HG03520 (cell line): ENCODE measurements at regions not wholly inside any gene's neighbourhood (a gene's known extent, or its start where the extent isn't known, plus 50 kb on each side); places are given as distances from the start of the nearest gene placed in this dataset.
"Not testable (repeated sequence)": the region's sequence is repeated elsewhere in the genome, so short reads cannot be mapped to it uniquely, and the experiment has no call there.

ENCODE experiments used
- ATAC-seq: cut with Tn5 transposase; IDR thresholded peaks from one replicate; pipeline ENCODE4 v1.9.1; 2021; ENCODE audit warnings: mild to moderate bottlenecking, moderate library complexity; ENCODE audit not compliant: unreplicated experiment

DNA sequence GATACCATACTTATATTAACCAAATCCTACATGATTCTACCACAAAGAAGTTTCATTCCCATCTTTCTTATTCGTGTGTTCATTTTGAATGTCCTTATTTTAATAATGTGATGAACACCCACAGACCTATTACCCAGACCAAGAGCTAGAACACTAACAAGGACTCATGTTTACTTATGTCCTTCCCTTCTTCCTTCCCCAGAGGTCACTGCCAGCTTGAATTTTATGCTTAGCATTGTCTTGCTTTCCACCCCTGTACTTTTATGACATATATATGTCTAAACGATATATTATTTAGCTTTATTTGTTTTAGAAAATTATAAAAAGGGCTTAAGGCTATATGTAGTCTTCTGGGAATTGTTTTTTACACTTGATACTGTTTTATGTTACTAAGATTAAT, 238.6 kb downstream of the LRIG3 start:
- no peak for ATAC-seq

GRCh38 chr12:58695263-58695662, 225.0 kb downstream of the LRIG3 start:
- no peak for ATAC-seq

- no peak for ATAC-seq
These were observed 218.8 kb downstream of the LRIG3 start for GRCh38 chr12:58701536-58701935.

- no peak for ATAC-seq
These were observed 216.4 kb downstream of the LRIG3 start for GRCh38 chr12:58703866-58704265.

GRCh38 chr12:58704770-58705169, 215.5 kb downstream of the LRIG3 start:
- ATAC-seq, result not testable (repeated sequence)

GRCh38 chr12:58710901-58711300, 209.4 kb downstream of the LRIG3 start:
- no peak for ATAC-seq

DNA sequence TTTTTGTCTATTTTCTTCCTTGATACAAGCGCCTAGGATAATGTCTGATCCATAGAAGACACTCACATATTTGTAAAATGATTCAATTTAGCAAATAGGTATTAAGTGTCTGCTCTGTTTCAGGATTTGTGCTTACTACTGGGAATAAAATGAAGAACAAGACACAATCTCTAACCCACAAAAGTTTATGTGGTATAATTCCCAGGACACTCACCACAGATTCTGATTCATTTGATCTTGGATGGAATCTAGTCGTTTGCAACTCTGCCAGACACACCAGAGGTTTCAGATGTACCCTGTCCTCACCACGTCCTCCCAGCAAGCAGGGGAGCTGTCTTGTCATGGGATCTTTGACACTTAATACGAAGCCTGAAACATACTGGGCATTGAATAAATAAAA, 208.3 kb downstream of the LRIG3 start:
- ATAC-seq, result no peak

DNA sequence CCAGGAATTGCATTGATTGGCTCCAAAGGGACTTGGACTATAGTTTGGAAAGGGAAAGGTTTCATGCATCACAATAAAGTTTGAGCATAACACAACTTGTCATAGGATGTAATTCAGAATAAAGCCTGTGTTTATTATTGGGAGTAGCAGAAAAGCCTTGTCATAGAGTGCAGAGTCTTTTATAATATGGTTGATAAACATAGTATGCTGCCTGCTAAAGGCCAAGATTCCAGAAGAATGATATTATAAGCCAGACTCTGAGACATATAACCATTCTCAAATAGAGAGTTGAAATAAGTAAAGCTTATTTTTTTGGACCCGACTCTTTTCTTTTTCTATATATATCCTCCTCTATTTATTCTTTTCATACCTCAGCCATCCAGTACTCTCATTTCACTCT, 207.3 kb downstream of the LRIG3 start:
- ATAC-seq, result no peak

GRCh38 chr12:58719161-58719560, 201.1 kb downstream of the LRIG3 start:
- ATAC-seq, result no peak

DNA sequence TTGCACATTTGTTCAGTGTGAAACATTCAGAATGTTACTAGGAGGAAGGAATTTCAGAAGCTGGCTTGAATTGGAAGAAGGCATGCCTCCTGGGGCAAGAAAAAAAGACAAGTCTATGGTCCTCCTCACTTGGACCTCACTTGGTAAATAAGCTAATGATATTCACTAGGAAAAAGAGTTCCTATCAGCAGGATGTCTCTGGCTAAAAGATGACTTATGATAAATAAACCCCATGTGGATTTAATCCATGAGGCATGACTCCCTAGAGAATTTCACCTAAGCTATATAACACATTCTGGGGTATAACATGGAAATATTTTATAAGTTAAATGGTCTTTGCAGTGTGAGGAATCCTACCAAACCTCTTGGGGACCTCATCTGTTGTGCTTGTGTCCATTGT, 199.9 kb downstream of the LRIG3 start:
- no peak for ATAC-seq

- no peak for ATAC-seq
These were observed 194.8 kb downstream of the LRIG3 start for GRCh38 chr12:58725400-58726105.

- ATAC-seq, result no peak
These were observed 192.8 kb downstream of the LRIG3 start for GRCh38 chr12:58727521-58727920.

DNA sequence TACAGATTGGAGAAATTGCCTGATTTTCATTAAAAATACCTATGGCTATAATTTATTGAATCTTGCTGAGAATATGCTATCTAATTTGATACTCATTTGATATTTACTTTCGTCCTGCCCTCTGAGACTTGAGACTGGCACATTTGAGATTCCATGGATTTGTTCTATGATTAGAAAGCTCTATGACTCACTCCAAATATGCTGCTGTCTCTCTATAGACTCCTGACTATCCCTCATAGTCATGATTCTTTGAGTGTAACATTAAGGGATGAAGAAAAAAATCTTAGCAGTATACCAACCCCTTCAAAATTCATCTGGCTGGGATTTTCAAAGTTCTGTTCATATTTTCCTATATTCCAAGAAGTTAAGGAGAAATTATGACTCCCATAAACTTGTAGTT, 191.9 kb downstream of the LRIG3 start:
- no peak for ATAC-seq

GRCh38 chr12:58731096-58731495, 189.2 kb downstream of the LRIG3 start:
- no peak for ATAC-seq

- no peak for ATAC-seq
These were observed 187.4 kb downstream of the LRIG3 start for GRCh38 chr12:58732894-58733293.

DNA sequence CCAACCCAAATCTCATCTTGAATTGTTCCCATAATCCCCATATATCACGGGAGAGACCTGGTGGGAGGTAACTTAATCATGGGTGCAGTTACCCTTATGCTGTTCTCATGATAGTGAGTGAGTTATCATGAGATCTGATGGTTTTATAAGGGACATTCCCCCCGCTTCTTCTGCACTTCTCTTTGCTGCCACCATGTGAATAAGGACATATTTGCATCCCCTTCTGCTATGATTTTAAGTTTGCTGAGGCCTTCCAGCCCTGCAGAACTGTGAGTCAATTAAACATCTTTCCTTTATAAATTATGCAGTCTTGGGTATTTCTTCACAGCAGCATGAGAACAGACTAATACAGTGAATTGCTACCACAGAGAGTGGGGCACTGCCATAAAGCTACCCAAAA, 179.1 kb downstream of the LRIG3 start:
- no peak for ATAC-seq

DNA sequence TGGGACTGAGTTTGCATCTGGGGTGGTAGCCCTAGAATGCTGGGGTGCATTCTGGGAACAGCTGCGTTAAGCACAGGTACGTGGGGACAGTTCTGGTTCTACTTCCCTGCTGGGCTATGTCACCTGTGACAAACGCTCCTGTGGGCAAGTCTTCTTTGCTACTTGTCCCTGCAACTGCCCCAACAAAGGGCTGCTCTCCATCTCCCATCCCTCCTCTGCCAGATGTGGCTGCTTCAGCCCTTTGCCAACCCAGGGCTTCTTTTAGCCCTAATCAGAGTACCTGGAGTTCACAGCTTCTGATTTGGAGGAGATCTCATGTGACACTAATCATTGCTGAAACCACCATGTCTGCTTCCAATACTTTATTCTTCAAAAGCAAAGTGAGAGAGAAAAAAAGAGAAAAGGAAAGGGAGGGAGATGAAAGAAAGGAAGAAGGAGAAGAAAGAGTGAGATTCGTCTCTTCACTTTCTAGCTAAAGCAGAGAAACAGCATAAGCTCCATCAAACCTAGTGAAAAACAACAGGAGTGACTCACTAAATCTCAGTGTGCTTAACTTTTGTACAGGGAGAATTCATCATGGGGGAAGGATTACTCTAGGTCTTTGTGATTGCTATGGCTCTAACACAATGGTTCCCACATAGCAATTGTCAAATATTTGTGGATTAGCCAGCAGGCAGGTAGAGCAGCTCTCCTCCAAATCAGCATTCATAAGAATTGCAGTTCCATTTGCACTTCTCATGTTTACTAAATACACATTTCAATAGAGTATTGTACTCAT, 174.8 kb downstream of the LRIG3 start:
- no peak for ATAC-seq

DNA sequence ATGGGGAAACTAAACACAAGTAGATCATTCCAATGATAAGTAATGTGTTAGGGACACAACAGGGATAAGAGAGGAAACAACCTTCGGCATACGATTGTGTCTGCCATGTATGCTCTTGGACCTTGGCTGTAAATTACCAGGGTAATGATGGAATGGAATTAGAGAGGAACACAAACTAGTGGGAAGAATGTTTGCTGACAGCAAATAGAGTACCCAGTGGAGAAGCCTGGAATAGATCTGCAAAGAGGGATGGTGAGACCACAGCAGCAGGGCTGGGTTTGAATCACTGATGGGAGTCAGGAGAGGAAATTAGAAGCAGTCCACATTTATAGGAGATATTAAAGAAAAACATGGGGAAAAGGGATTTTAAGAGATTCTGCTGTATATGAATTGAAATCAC, 172.8 kb downstream of the LRIG3 start:
- ATAC-seq, result no peak

DNA sequence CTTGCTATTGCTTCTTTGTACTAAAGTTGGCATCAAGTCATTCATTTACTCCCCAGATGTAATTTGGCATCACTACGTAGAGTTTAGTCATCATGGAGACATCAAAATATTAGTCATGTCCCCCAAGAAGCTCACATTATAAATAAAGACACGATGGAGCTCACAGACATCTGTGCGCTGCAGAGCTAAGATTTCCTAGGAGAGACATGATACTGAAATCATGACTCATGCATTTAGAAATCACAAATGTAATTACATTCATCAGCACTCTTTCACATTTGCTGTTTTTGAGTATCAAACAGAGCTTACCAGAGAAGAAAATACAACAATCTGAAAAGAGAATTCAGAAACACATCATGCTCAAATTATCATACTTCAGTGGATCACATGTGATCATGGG, 169.8 kb downstream of the LRIG3 start:
- ATAC-seq, result no peak

- no peak for ATAC-seq
These were observed 162.9 kb downstream of the LRIG3 start for GRCh38 chr12:58757422-58757821.

DNA sequence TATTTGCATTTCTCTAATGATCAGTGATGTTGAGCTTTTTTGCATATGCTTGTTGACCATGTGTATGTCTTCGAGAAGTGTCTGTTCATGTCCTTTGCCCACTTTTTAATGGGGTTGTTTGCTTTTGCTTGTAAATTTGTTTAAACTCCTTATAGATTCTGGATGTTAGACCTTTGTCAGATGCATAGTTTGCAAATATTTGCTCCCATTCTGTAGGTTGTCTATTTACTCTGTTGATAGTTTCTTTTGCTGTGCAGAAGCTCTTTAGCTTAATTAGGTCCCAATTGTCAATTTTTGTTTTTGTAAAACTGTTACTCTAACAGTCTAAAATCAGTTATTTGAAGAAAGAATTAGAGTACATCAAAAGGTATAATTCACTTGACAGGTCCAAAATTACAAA, 160.6 kb downstream of the LRIG3 start:
- ATAC-seq, result not testable (repeated sequence)

DNA sequence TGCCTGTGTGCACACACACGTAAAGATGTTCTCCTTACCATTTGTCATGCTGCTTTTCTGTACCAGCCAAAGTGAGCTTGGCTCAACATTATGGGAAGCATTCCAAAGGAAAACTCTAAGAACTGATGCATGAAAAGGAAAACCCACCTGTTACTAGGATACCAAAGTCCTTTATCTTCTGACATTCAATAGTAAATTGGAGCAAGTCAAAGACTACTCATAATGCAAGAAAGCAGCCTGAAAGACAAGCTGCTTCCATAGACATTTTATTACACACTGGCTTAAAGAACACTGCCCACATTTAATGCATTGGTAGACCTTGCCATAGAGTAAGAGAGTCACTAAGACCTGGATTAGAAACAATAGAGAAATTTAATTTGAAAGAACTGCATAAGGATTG, 159.0 kb downstream of the LRIG3 start:
- no peak for ATAC-seq
